GM12878 (cell line): ENCODE measurements at regions not wholly inside any gene's neighbourhood (a gene's known extent, or its start where the extent isn't known, plus 50 kb on each side); places are given as distances from the start of the nearest gene placed in this dataset.

Experiments
- ATAC-seq: fragments of 200-7000 bp; cut with Tn5 transposase; 3 replicates; pipeline ENCODE4 v1.9.1; 2020; ENCODE audit warnings: mild to moderate bottlenecking, moderate library complexity
- BruUV-seq: library from RNA; stranded (reverse); fragments of 400-500 nt; replicated peaks from 2 replicates; lab custom pipeline; 2021; lab: Mats Ljungman, UMichigan
- CTCF ChIA-PET: fragments of 300-600 bp; sonication (Branson Sonifier 250); formaldehyde crosslinking; extraction: SDS; loops from one replicate; lab custom pipeline; 2021; ENCODE audit warnings: inconsistent platforms; lab: Yijun Ruan, JAX
- POLR2A ChIA-PET: fragments of 350-600 bp; formaldehyde crosslinking; extraction: SDS; loops from one replicate; lab custom pipeline; 2021; ENCODE audit warnings: inconsistent platforms; lab: Charles Lee
- RAD21 ChIA-PET: fragments of 300-600 bp; sonication (Branson Sonifier 250); formaldehyde crosslinking; loops from one replicate; lab custom pipeline; 2023; ENCODE audit warnings: antibody characterized with exemption; ENCODE audit not compliant: unreplicated experiment; lab: Charles Lee
- SMC1A ChIA-PET: fragments of 300-600 bp; sonication (Branson Sonifier 250); formaldehyde crosslinking; loops from one replicate; lab custom pipeline; 2023; ENCODE audit not compliant: unreplicated experiment, uncharacterized antibody; lab: Charles Lee
- DNase-seq: peaks from one replicate; pipeline ENCODE4 v3.0.0-alpha.2; 2011; ENCODE audit warnings: low read depth, low spot score
- FAIRE-seq: peaks from 3 replicates; lab custom pipeline; 2011; peaks lifted over from hg19 to GRCh38; lab: Jason Lieb, UNC
- H2AFZ ChIP-seq: 2 replicates; pipeline ENCODE4 v1.6.0; 2011; ENCODE audit warnings: low read depth, low read length, control low read depth; ENCODE audit not compliant: control insufficient read depth
- H3K27ac ChIP-seq: 2 replicates; pipeline ENCODE4 v1.5.1; 2011; ENCODE audit warnings: control low read depth; ENCODE audit not compliant: control insufficient read depth, insufficient read depth
- H3K27me3 ChIP-seq, 2 experiments: replicated peaks in 1 of 2; 2 replicates each; pipeline versions ENCODE4 v1.6.0 to v1.6.1; 2011; ENCODE audit warnings: low read length in 1 of 2; ENCODE audit not compliant: control insufficient read depth in 2 of 2, insufficient read depth in 2 of 2
- H3K36me3 ChIP-seq, 2 experiments: 2 replicates each; pipeline ENCODE4 v1.5.1; 2011; ENCODE audit warnings: low read length in 1 of 2; ENCODE audit not compliant: control insufficient read depth in 2 of 2, insufficient read depth in 2 of 2
- H3K4me1 ChIP-seq: 2 replicates; pipeline ENCODE4 v1.6.1; 2011; ENCODE audit warnings: mild to moderate bottlenecking, low read length, moderate library complexity, mixed read lengths; ENCODE audit not compliant: control insufficient read depth, insufficient read depth
- H3K4me2 ChIP-seq: 2 replicates; pipeline ENCODE4 v1.6.0; 2011; ENCODE audit warnings: control low read depth; ENCODE audit not compliant: control insufficient read depth, insufficient read depth
- H3K4me3 ChIP-seq: fragments of 200-600 bp; sonication (generic); 2 replicates; pipeline ENCODE4 v1.5.1; 2016
- H3K79me2 ChIP-seq: 2 replicates; pipeline ENCODE4 v1.6.0; 2011; ENCODE audit warnings: low read length; ENCODE audit not compliant: control insufficient read depth, insufficient read depth
- H3K9ac ChIP-seq: 2 replicates; pipeline ENCODE4 v1.8.0; 2011; ENCODE audit warnings: low read length, control low read depth, mixed read lengths; ENCODE audit not compliant: control insufficient read depth, insufficient read depth
- H3K9me3 ChIP-seq: replicated peaks from 3 replicates; pipeline ENCODE4 v1.5.1; 2011; ENCODE audit warnings: mild to moderate bottlenecking, low read length; ENCODE audit not compliant: control insufficient read depth, insufficient read depth
- H4K20me1 ChIP-seq: 2 replicates; pipeline ENCODE4 v1.6.0; 2011; ENCODE audit not compliant: control insufficient read depth, insufficient read depth
- CBX5 ChIP-seq: sonication (generic); IDR thresholded peaks from 2 replicates; pipeline ENCODE4 v1.6.1; 2016; ENCODE audit warnings: low read depth, moderate library complexity, mild to moderate bottlenecking, inconsistent platforms
- ESRRA ChIP-seq: IDR thresholded peaks from 2 replicates; pipeline ENCODE4 v1.6.1; 2012; ENCODE audit warnings: mild to moderate bottlenecking, low read length, improper control_type of control experiment
- KLF5 ChIP-seq: fragments of 450-650 bp; IDR thresholded peaks from 2 replicates; pipeline ENCODE4 v1.6.1; 2014; ENCODE audit warnings: mild to moderate bottlenecking; ENCODE audit not compliant: partially characterized antibody
- NFYB ChIP-seq: IDR thresholded peaks from 2 replicates; pipeline ENCODE4 v1.6.1; 2011; ENCODE audit warnings: low read depth, mild to moderate bottlenecking, low read length, improper control_type of control experiment, moderate library complexity; ENCODE audit not compliant: insufficient read depth
- NR2C1 ChIP-seq: fragments of 450-650 bp; IDR thresholded peaks from 2 replicates; pipeline ENCODE4 v1.6.1; 2017; ENCODE audit warnings: antibody characterized with exemption, mild to moderate bottlenecking, moderate library complexity
- RAD51 ChIP-seq: fragments of 450-650 bp; IDR thresholded peaks from 2 replicates; pipeline ENCODE4 v1.6.1; 2016; ENCODE audit warnings: moderate library complexity, mild to moderate bottlenecking, inconsistent platforms
- RB1 ChIP-seq: fragments of 450-650 bp; formaldehyde crosslinking; IDR thresholded peaks from 2 replicates; pipeline ENCODE4 v1.6.1; 2017; ENCODE audit warnings: mild to moderate bottlenecking, borderline replicate concordance
- ZBTB4 ChIP-seq: fragments of 450-650 bp; formaldehyde crosslinking; IDR thresholded peaks from 2 replicates; pipeline ENCODE4 v1.4.0; 2022; ENCODE audit warnings: mild to moderate bottlenecking, moderate library complexity
- ZNF24 ChIP-seq: fragments of 450-650 bp; IDR thresholded peaks from 2 replicates; pipeline ENCODE4 v1.6.1; 2017; ENCODE audit warnings: antibody characterized with exemption, mild to moderate bottlenecking
- WGBS: methylation state at CpG from one replicate; pipeline ENCODE4 v1.1.6; 2016; ENCODE audit warnings: low lambda C conversion rate; ENCODE audit not compliant: insufficient replicate concordance, insufficient coverage; ENCODE audit errors: missing lambda C conversion rate; 5-methylcytosine and 5-hydroxymethylcytosine counted together
- in situ Hi-C: fragments of 300-500 bp; cut with MboI; formaldehyde crosslinking; loops from 9 replicates; pipeline ENCODE4 v1.14.3; 2018; ENCODE audit warnings: mixed read lengths
- intact Hi-C: fragments of 100-400 bp; cut with micrococcal nuclease; formaldehyde crosslinking; loops from one replicate; pipeline ENCODE4 v1.14.2; 2022; ENCODE audit not compliant: unreplicated experiment
- TF ChIP-seq, protein P1 (sequence below): fragments of 450-650 bp; IDR thresholded peaks from 2 replicates; pipeline ENCODE4 v1.6.1; 2016; ENCODE audit warnings: mild to moderate bottlenecking

DNA sequence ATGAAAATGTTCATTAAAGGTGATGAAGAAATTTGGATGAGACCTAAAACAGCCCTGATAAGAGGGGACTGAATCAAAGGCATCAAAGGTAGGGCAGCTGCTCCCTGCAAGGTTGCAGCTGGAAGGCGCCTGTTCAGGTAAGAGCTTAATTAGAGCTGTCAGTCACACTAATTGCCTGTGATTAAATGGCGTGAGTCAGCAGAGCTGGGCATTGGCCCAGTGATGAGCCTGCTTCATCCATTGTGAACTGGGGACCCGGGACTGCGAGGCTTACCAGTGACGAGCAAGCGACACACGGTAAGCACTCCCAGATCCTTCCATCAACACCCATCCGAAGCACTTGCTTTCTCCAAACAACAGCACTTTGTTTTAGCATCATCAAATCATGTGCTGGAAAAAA lies 621.5 kb upstream of the CDH4 start (continued):
- TF ChIP-seq, protein P1, sequence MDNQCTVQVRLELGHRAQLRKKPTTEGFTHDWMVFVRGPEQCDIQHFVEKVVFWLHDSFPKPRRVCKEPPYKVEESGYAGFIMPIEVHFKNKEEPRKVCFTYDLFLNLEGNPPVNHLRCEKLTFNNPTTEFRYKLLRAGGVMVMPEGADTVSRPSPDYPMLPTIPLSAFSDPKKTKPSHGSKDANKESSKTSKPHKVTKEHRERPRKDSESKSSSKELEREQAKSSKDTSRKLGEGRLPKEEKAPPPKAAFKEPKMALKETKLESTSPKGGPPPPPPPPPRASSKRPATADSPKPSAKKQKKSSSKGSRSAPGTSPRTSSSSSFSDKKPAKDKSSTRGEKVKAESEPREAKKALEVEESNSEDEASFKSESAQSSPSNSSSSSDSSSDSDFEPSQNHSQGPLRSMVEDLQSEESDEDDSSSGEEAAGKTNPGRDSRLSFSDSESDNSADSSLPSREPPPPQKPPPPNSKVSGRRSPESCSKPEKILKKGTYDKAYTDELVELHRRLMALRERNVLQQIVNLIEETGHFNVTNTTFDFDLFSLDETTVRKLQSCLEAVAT: no peak
- no peak for TF ChIP-seq NFYB
- TF ChIP-seq ESRRA: no peak
- no peak for TF ChIP-seq KLF5
- TF ChIP-seq ZBTB4: no peak
- no peak for TF ChIP-seq NR2C1

- intact Hi-C loops: no loop called here
- no peak for TF ChIP-seq CBX5
- TF ChIP-seq RB1: no peak
- TF ChIP-seq ZNF24: no peak
- no peak for TF ChIP-seq RAD51
- Histone ChIP-seq H3K27ac (no peak overlapping the region), H3K9me3 (no peaks in the 10 kb centered on the region), H3K79me2 (no peaks in the 10 kb centered on the region), H4K20me1 (no peaks in the 10 kb centered on the region), H3K9ac (no peak overlapping the region), H3K4me1 (no peaks in the 10 kb centered on the region), H2AFZ (no peak overlapping the region), H3K36me3 (no peaks in the 10 kb centered on the region), H3K27me3 (no peaks in the 10 kb centered on the region), H3K4me2 (no peak overlapping the region), H3K4me3 (no peak overlapping the region)
- WGBS: 5% methylated on average over 9 of the region's 9 CpGs
- ATAC-seq: no peak
- ChIA-PET SMC1A (no interaction called here), RAD21 (no interaction called here), POLR2A (no interaction called here), CTCF (interaction anchor here (0.5 kb wide), 1 partner anchor 683 kb away, joined by 4 read pairs; no protein-coding TSS in a partner anchor)
- FAIRE-seq: no peak
- BruUV-seq: no TSS peak
- DNase-seq: no peak
- in situ Hi-C loops: no loop called here
Measured at GRCh38 chr20:60631585-60632287, 620.3 kb upstream of the CDH4 start.
